Activated naive CD8-positive, alpha-beta T cell treated with anti-CD3 and anti-CD28 coated beads, Interleukin-2, amount 10 ng/mL, durations not matched to agents 7 days and 5 days (primary cell): ENCODE measurements at regions not wholly inside any gene's neighbourhood (a gene's known extent, or its start where the extent isn't known, plus 50 kb on each side); places are given as distances from the start of the nearest gene placed in this dataset.

Experiments used
- ATAC-seq: fragments of 150-1000 bp; cut with Tn5 transposase; one replicate; pipeline ENCODE4 v1.10.0; 2021; ENCODE audit warnings: low read depth, moderate library complexity
- POLR2A ChIA-PET: fragments of 350-600 bp; sonication (Branson Sonifier 250); formaldehyde crosslinking; loops from one replicate; lab custom pipeline; 2021; ENCODE audit warnings: antibody characterized with exemption; lab: Charles Lee
- DNase-seq: peaks from one replicate; pipeline ENCODE4 v3.0.0; 2021
- H3K27ac Mint-ChIP-seq: one replicate; pipeline ENCODE4 v1.8.0; 2022; ENCODE audit warnings: mild to moderate bottlenecking, mixed read lengths
- H3K27me3 Mint-ChIP-seq: one replicate; pipeline ENCODE4 v1.8.0; 2022; ENCODE audit warnings: mild to moderate bottlenecking, moderate library complexity, mixed read lengths
- H3K36me3 Mint-ChIP-seq: one replicate; pipeline ENCODE4 v1.8.0; 2021; ENCODE audit warnings: mild to moderate bottlenecking, mixed read lengths
- H3K4me1 Mint-ChIP-seq: one replicate; pipeline ENCODE4 v1.8.0; 2021; ENCODE audit warnings: mixed read lengths
- H3K4me3 Mint-ChIP-seq: one replicate; pipeline ENCODE4 v1.8.0; 2022; ENCODE audit warnings: mild to moderate bottlenecking, moderate library complexity, mixed read lengths
- H3K9me3 Mint-ChIP-seq: one replicate; pipeline ENCODE4 v1.8.0; 2021; ENCODE audit warnings: mixed read lengths

- Mint-ChIP-seq H3K9me3 (no peaks in the 10 kb centered on the region), H3K36me3 (no peaks in the 10 kb centered on the region), H3K27me3 (no peaks in the 10 kb centered on the region), H3K4me3 (no peak overlapping the region), H3K27ac (no peak overlapping the region), H3K4me1 (no peaks in the 10 kb centered on the region)
- POLR2A ChIA-PET = no interaction called here
- ATAC-seq = no peak
- DNase-seq = no peak
Measured at GRCh38 chr18:73647391-73647790, 500.2 kb downstream of the FBXO15 start.

DNA sequence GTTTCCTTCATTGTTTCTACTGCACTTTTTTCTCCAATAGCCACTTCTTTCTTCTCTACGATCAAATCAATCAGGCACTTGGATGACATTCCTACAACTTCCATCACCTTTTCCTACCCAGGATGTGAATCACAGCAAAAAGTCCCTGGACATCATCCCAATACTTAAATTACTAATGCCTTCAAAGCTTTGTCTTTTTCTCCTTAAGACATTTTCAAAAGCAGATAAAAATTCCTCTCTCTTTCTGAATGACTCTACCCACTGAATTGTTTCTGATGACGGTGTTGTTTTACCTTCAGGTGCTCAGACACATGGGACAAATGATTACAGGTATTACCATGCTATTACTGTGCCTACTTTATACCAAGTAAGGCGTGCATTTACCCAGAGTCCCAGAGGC, 500.9 kb downstream of the FBXO15 start:
- ATAC-seq (no peak), DNase-seq (no peak)
- no peaks in the 10 kb centered on the region for H3K27me3 Mint-ChIP-seq
- no peaks in the 10 kb centered on the region for H3K36me3 Mint-ChIP-seq
- H3K4me3 Mint-ChIP-seq = no peak overlapping the region
- H3K4me1 Mint-ChIP-seq = no peaks in the 10 kb centered on the region
- POLR2A ChIA-PET = no interaction called here
- H3K27ac Mint-ChIP-seq = no peak overlapping the region
- no peaks in the 10 kb centered on the region for H3K9me3 Mint-ChIP-seq

DNA sequence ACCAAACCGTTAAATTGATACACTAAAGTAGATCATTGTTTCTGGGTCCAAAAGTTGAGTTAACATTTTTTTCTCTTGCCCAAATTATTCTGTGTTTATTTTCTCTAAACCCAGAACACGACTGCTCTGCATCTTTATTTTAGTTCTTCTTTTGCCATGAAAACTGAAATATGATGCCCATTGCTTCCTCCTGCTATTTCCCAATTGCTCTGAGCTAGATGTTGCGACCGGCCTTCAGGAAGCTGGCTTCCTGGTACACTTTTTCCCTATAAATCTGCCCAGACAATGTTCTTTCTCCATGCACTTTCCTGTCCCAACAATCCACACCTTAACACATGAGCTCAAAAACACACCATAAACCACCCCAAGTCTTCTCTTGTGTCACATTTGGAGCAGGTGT, 501.4 kb downstream of the FBXO15 start:
- no peak for ATAC-seq
- H3K4me3 Mint-ChIP-seq = no peak overlapping the region
- no peaks in the 10 kb centered on the region for H3K36me3 Mint-ChIP-seq
- no peak overlapping the region for H3K27ac Mint-ChIP-seq
- no peak for DNase-seq
- no peaks in the 10 kb centered on the region for H3K9me3 Mint-ChIP-seq
- H3K27me3 Mint-ChIP-seq = no peaks in the 10 kb centered on the region
- POLR2A ChIA-PET = no interaction called here
- no peaks in the 10 kb centered on the region for H3K4me1 Mint-ChIP-seq

- POLR2A ChIA-PET = no interaction called here
- DNase-seq (no peak), ATAC-seq (no peak)
- H3K4me3 Mint-ChIP-seq = no peak overlapping the region
- no peaks in the 10 kb centered on the region for H3K4me1 Mint-ChIP-seq
- H3K36me3 Mint-ChIP-seq = no peaks in the 10 kb centered on the region
- H3K27ac Mint-ChIP-seq = no peak overlapping the region
- no peaks in the 10 kb centered on the region for H3K27me3 Mint-ChIP-seq
- no peaks in the 10 kb centered on the region for H3K9me3 Mint-ChIP-seq
Measured at GRCh38 chr18:73645160-73645715, 502.4 kb downstream of the FBXO15 start.

- no peak overlapping the region for H3K27ac Mint-ChIP-seq
- H3K4me1 Mint-ChIP-seq = no peaks in the 10 kb centered on the region
- H3K9me3 Mint-ChIP-seq = no peaks in the 10 kb centered on the region
- POLR2A ChIA-PET = no interaction called here
- H3K27me3 Mint-ChIP-seq = no peaks in the 10 kb centered on the region
- ATAC-seq (no peak), DNase-seq (no peak)
- H3K4me3 Mint-ChIP-seq = no peak overlapping the region
- H3K36me3 Mint-ChIP-seq = no peaks in the 10 kb centered on the region
Measured at GRCh38 chr18:73639788-73640187, 507.8 kb downstream of the FBXO15 start.

- no peaks in the 10 kb centered on the region for H3K36me3 Mint-ChIP-seq
- no peaks in the 10 kb centered on the region for H3K4me1 Mint-ChIP-seq
Measured at GRCh38 chr18:73638709-73639108, 508.9 kb downstream of the FBXO15 start.

DNA sequence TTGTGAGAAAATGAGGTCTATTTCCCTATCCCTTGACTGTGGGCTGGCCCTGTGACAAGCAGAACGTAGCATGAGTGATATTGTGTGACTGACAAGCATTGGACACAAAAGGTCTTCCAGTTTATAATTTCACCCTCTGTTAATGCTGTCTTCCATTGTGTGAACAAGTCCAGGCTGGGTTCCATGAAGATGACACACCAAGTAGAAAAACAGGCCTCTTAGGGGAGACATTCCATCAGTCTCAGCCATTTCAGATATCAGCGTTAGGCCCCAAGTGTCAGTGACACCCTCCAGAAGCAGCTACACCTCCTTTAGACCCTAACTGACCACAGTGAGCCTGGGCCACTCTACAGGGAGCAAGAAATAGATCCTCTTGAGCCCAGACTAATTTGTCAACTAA, 511.3 kb downstream of the FBXO15 start:
- no peaks in the 10 kb centered on the region for H3K4me1 Mint-ChIP-seq
- no peaks in the 10 kb centered on the region for H3K27me3 Mint-ChIP-seq
- POLR2A ChIA-PET = no interaction called here
- DNase-seq = no peak
- no peak overlapping the region for H3K27ac Mint-ChIP-seq
- ATAC-seq = no peak
- H3K4me3 Mint-ChIP-seq = no peak overlapping the region
- H3K36me3 Mint-ChIP-seq = no peaks in the 10 kb centered on the region
- no peaks in the 10 kb centered on the region for H3K9me3 Mint-ChIP-seq

More at GRCh38 chr18:73638709-73639108, 508.9 kb downstream of the FBXO15 start:
- POLR2A ChIA-PET = no interaction called here
- Mint-ChIP-seq H3K27ac (no peak overlapping the region), H3K9me3 (no peaks in the 10 kb centered on the region), H3K27me3 (no peaks in the 10 kb centered on the region), H3K4me3 (no peak overlapping the region)
- no peak for DNase-seq
- no peak for ATAC-seq

DNA sequence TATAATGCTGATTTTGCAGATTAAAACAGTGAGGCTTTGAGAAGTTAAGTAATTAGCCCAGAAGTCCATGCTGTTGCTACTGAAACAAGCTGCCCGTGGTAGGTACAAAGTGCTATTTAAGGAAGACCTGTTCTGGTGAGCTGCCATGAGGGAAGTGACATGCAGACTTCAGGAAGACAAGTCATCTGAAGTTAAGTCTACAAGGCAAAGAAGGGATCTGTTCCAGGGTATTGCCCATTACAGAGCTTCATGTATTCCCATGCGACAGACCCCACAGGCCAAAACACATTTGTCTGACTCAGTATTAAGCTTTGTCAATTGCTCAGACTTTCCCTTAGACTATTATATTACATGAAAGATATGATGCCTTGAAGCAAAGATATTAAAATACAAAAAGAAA, 520.8 kb downstream of the FBXO15 start:
- Mint-ChIP-seq H3K4me1 (no peaks in the 10 kb centered on the region), H3K27ac (no peak overlapping the region), H3K9me3 (no peaks in the 10 kb centered on the region), H3K4me3 (no peak overlapping the region), H3K27me3 (no peaks in the 10 kb centered on the region), H3K36me3 (no peaks in the 10 kb centered on the region)
- POLR2A ChIA-PET = no interaction called here
- no peak for DNase-seq
- ATAC-seq = no peak

- no peaks in the 10 kb centered on the region for H3K9me3 Mint-ChIP-seq
- H3K4me1 Mint-ChIP-seq = no peaks in the 10 kb centered on the region
- ATAC-seq = no peak
- POLR2A ChIA-PET = no interaction called here
- DNase-seq = no peak
- no peaks in the 10 kb centered on the region for H3K36me3 Mint-ChIP-seq
- H3K27me3 Mint-ChIP-seq = no peaks in the 10 kb centered on the region
- no peak overlapping the region for H3K27ac Mint-ChIP-seq
- H3K4me3 Mint-ChIP-seq = no peak overlapping the region
Measured at GRCh38 chr18:73626221-73626620, 521.4 kb downstream of the FBXO15 start.

DNA sequence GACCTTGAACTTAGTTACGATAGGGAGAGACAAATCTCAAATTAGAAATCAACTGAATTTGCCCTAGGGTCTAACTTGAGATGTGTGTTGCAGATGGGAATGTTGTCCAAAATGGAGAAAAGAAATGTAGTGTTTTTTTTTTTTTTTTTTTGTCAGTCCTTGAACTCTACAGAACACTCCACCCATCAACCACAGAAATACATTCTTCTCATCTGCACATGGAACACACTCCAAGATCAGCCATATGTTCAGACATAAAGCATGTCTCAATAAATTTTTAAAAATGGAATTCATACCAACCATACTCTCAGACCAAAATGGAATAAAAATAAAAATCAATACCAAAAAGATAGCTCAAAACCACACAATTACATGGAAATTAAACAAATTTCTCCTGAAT, 526.5 kb downstream of the FBXO15 start:
- Mint-ChIP-seq H3K27ac (no peak overlapping the region), H3K4me3 (no peak overlapping the region), H3K4me1 (no peaks in the 10 kb centered on the region), H3K36me3 (no peaks in the 10 kb centered on the region), H3K9me3 (no peaks in the 10 kb centered on the region), H3K27me3 (no peaks in the 10 kb centered on the region)
- ATAC-seq (no peak), DNase-seq (no peak)
- POLR2A ChIA-PET = no interaction called here

GRCh38 chr18:73617981-73618380, 529.7 kb downstream of the FBXO15 start:
- no peaks in the 10 kb centered on the region for H3K36me3 Mint-ChIP-seq
- no peaks in the 10 kb centered on the region for H3K27me3 Mint-ChIP-seq
- H3K27ac Mint-ChIP-seq = no peak overlapping the region
- POLR2A ChIA-PET = no interaction called here
- ATAC-seq (no peak), DNase-seq (no peak)
- no peaks in the 10 kb centered on the region for H3K4me1 Mint-ChIP-seq
- H3K4me3 Mint-ChIP-seq = no peak overlapping the region
- H3K9me3 Mint-ChIP-seq = peaks cover 2% of the 10 kb centered on the region

DNA sequence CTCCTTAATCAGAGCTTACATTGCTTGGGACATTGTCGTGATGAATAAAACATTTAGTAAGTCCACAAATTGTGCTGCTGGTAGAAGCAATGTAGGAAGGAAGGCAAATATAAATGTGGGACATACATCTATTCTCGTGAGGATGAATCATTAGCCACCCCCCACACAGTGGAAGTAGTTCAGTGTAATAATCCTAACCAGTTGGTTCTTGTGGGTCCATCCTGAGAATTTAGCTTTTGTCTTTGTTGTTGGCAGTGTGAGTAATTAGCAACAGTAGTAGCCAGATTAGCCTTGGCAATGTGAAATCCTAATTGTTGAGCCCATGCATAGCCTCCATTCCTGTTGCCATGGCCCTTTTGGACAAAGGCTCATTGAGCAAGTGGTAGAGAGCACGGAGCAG, 532.1 kb downstream of the FBXO15 start:
- no peak overlapping the region for H3K27ac Mint-ChIP-seq
- H3K27me3 Mint-ChIP-seq = no peaks in the 10 kb centered on the region
- H3K4me3 Mint-ChIP-seq = no peak overlapping the region
- no peak for ATAC-seq
- POLR2A ChIA-PET = no interaction called here
- H3K36me3 Mint-ChIP-seq = no peaks in the 10 kb centered on the region
- H3K9me3 Mint-ChIP-seq = peaks cover 3% of the 10 kb centered on the region
- H3K4me1 Mint-ChIP-seq = no peaks in the 10 kb centered on the region
- no peak for DNase-seq

- no peaks in the 10 kb centered on the region for H3K27me3 Mint-ChIP-seq
- POLR2A ChIA-PET = no interaction called here
- peaks cover 3% of the 10 kb centered on the region for H3K9me3 Mint-ChIP-seq
- H3K4me3 Mint-ChIP-seq = no peak overlapping the region
- H3K36me3 Mint-ChIP-seq = no peaks in the 10 kb centered on the region
- DNase-seq (no peak), ATAC-seq (no peak)
- H3K4me1 Mint-ChIP-seq = no peaks in the 10 kb centered on the region
- H3K27ac Mint-ChIP-seq = no peak overlapping the region
Measured at GRCh38 chr18:73614812-73615211, 532.8 kb downstream of the FBXO15 start.

DNA sequence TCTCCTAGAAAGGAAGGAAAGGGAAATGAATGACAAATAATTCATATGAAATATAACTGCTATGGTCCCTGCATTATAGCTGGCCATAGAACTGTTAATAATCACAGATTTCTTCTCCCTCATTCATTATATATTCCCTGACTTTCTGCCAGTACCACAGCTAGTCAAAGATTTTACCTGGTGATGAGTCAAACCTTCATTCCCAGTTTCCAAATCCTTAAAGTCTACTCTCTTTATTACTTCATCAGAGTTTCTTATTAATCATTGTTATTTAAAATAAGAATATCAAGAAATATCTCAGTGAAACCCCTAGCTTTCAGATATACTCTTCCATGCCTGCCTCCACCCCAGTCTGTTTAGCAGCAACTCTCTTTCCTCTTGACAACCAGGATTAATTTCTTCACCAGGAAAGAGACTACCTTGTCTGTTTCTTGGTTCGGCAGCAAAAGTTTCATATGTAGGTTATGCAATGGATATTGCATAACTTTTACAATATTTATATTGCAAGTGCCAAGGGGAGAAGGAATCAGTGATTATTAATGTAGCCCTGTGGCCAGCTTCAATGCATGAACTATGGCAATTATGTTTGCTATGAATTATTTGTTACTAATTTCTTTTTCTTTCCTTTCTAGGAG, 533.8 kb downstream of the FBXO15 start:
- Mint-ChIP-seq H3K9me3 (peaks cover 3% of the 10 kb centered on the region), H3K27me3 (no peaks in the 10 kb centered on the region), H3K4me3 (no peak overlapping the region), H3K4me1 (no peaks in the 10 kb centered on the region), H3K36me3 (no peaks in the 10 kb centered on the region), H3K27ac (no peak overlapping the region)
- POLR2A ChIA-PET = no interaction called here
- ATAC-seq = no peak
- DNase-seq = no peak
